ENCODE measurements at regions not wholly inside any gene's neighbourhood (a gene's known extent, or its start where the extent isn't known, plus 50 kb on each side); places are given as distances from the start of the nearest gene placed in this dataset.

DNA sequence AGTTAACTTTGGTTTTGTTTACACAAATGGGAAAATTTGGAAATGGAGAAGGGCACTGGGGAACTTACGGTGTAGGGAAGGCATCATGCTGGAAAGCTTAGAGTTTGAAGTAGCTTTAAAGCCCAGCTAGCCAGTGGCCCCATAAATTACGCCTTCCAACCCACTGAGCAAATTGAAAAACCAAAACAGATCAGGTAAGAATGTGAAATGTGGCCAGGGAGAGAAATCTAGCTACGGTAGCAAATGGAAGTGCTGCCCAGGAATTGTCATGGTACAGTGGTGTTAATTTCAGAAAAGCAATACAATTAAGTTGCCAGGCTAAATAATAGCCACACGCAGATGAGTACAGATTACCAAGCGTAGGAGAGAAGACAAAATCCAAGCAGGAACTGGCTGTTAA, 654.8 kb downstream of the PRELID2 start:
- TF ChIP-seq, protein P1, sequence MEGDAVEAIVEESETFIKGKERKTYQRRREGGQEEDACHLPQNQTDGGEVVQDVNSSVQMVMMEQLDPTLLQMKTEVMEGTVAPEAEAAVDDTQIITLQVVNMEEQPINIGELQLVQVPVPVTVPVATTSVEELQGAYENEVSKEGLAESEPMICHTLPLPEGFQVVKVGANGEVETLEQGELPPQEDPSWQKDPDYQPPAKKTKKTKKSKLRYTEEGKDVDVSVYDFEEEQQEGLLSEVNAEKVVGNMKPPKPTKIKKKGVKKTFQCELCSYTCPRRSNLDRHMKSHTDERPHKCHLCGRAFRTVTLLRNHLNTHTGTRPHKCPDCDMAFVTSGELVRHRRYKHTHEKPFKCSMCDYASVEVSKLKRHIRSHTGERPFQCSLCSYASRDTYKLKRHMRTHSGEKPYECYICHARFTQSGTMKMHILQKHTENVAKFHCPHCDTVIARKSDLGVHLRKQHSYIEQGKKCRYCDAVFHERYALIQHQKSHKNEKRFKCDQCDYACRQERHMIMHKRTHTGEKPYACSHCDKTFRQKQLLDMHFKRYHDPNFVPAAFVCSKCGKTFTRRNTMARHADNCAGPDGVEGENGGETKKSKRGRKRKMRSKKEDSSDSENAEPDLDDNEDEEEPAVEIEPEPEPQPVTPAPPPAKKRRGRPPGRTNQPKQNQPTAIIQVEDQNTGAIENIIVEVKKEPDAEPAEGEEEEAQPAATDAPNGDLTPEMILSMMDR (conservative IDR thresholded peaks at IDR 0.05): no peak
- no peak for TF ChIP-seq EZH2 (IDR thresholded peaks at IDR 0.05; ENCODE audit: low read depth)
